HCT116 (cell line): ENCODE measurements at regions not wholly inside any gene's neighbourhood (a gene's known extent, or its start where the extent isn't known, plus 50 kb on each side); places are given as distances from the start of the nearest gene placed in this dataset.

Source experiments
- ATAC-seq: fragments of 200-7000 bp; cut with Tn5 transposase; 2 replicates; pipeline ENCODE4 v1.9.1; 2020; ENCODE audit warnings: mild to moderate bottlenecking, moderate library complexity
- BruUV-seq: library from RNA; stranded (reverse); fragments of 400-500 nt; replicated peaks from 2 replicates; lab custom pipeline; 2021; lab: Mats Ljungman, UMichigan
- CTCF ChIA-PET: fragments of 300-600 bp; sonication (Branson Sonifier 250); formaldehyde crosslinking; loops from one replicate; lab custom pipeline; 2021; ENCODE audit warnings: antibody characterized with exemption; lab: Charles Lee
- POLR2A ChIA-PET: fragments of 300-600, 350-600 bp; sonication (Branson Sonifier 250); formaldehyde crosslinking; loops from one replicate; lab custom pipeline; 2021; ENCODE audit warnings: antibody characterized with exemption; lab: Charles Lee
- RAD21 ChIA-PET, 2 experiments: fragments of 300-600 bp; sonication (Branson Sonifier 250); formaldehyde crosslinking; loops; one replicate each; lab custom pipeline; 2023; ENCODE audit warnings: low total read pairs in 2 of 2; ENCODE audit not compliant: uncharacterized antibody in 2 of 2, unreplicated experiment in 2 of 2, low non-redundant PET in 1 of 2; lab: Charles Lee
- DNase-seq: peaks from one replicate; pipeline ENCODE4 v3.0.0-alpha.2; 2010; ENCODE audit warnings: low read depth, low spot score
- H2AFZ ChIP-seq: fragments of 200-600 bp; shearing (Covaris generic), sonication (generic); 2 replicates; pipeline ENCODE4 v1.6.1; 2017; ENCODE audit warnings: low read depth, mixed run types, mixed read lengths, antibody characterized with exemption, low read length; ENCODE audit not compliant: poor library complexity, severe bottlenecking
- H3K27ac ChIP-seq: 2 replicates; pipeline ENCODE4 v1.5.1; 2012; ENCODE audit warnings: low read depth, low read length
- H3K27me3 ChIP-seq: fragments of 200-600 bp; sonication (generic); 2 replicates; pipeline ENCODE4 v1.6.1; 2016; ENCODE audit warnings: mixed run types, low read length, mixed read lengths; ENCODE audit not compliant: insufficient read depth
- H3K36me3 ChIP-seq, 2 experiments: fragments of 200-500 bp in 1 of 2; fragments of 200-600 bp in 1 of 2; sonication (Bioruptor generic) in 1 of 2; sonication (generic) in 1 of 2; 2 replicates each; pipeline versions ENCODE4 v1.5.1 to v1.6.1; 2014 to 2016; ENCODE audit warnings: low read length in 2 of 2, inconsistent platforms in 1 of 2, mixed read lengths in 1 of 2, mixed run types in 1 of 2; ENCODE audit not compliant: insufficient read depth in 2 of 2, control insufficient read depth in 1 of 2
- H3K4me1 ChIP-seq, 2 experiments: fragments of 200-600 bp in 1 of 2; sonication (generic) in 1 of 2; 2 replicates each; pipeline versions ENCODE4 v1.5.1 to v1.6.1; 2012 to 2017; ENCODE audit warnings: low read length in 2 of 2, inconsistent platforms in 1 of 2, mild to moderate bottlenecking in 1 of 2, mixed read lengths in 1 of 2, mixed run types in 1 of 2, moderate library complexity in 1 of 2; ENCODE audit not compliant: insufficient read depth in 2 of 2, control insufficient read depth in 1 of 2
- H3K4me2 ChIP-seq: fragments of 200-600 bp; sonication (generic); 2 replicates; pipeline ENCODE4 v1.6.1; 2017; ENCODE audit warnings: mixed run types, low read length, mixed read lengths
- H3K4me3 ChIP-seq, 2 experiments: fragments of 200-600 bp in 1 of 2; sonication (generic) in 1 of 2; replicated peaks in 1 of 2; 2 replicates each; pipeline ENCODE4 v1.5.1; 2011 to 2016; ENCODE audit warnings: low read length in 2 of 2, control low read depth in 1 of 2, low read depth in 1 of 2, mild to moderate bottlenecking in 1 of 2, mixed read lengths in 1 of 2, mixed run types in 1 of 2
- H3K79me2 ChIP-seq: fragments of 200-600 bp; sonication (generic); 2 replicates; pipeline ENCODE4 v1.6.1; 2017; ENCODE audit warnings: mild to moderate bottlenecking, mixed run types, low read length, moderate library complexity, mixed read lengths; ENCODE audit not compliant: insufficient read depth
- H3K9ac ChIP-seq: fragments of 200-600 bp; sonication (generic); 2 replicates; pipeline ENCODE4 v1.6.1; 2016; ENCODE audit warnings: low read length, mixed read lengths
- H3K9me2 ChIP-seq: fragments of 200-600 bp; sonication (generic), shearing (Covaris generic); 2 replicates; pipeline ENCODE4 v1.6.1; 2017; ENCODE audit warnings: mixed run types, mild to moderate bottlenecking, moderate library complexity; ENCODE audit not compliant: insufficient read depth
- H3K9me3 ChIP-seq, 2 experiments: fragments of 200-500 bp in 1 of 2; fragments of 200-600 bp in 1 of 2; sonication (Bioruptor generic) in 1 of 2; sonication (generic) in 1 of 2; 2 replicates each; pipeline ENCODE4 v1.6.1; 2014 to 2017; ENCODE audit warnings: low read length in 2 of 2, mixed read lengths in 2 of 2, inconsistent platforms in 1 of 2, low read depth in 1 of 2, mild to moderate bottlenecking in 1 of 2, mixed run types in 1 of 2, moderate library complexity in 1 of 2; ENCODE audit not compliant: control insufficient read depth in 1 of 2, insufficient read depth in 1 of 2
- H4K20me1 ChIP-seq: fragments of 200-600 bp; sonication (generic), shearing (Covaris generic); 2 replicates; pipeline ENCODE4 v1.6.1; 2017; ENCODE audit warnings: mixed run types, mild to moderate bottlenecking, moderate library complexity; ENCODE audit not compliant: insufficient read depth
- CBX3 ChIP-seq: IDR thresholded peaks from 2 replicates; pipeline ENCODE4 v1.6.1; 2012; ENCODE audit warnings: low read depth
- EGR1 ChIP-seq: IDR thresholded peaks from 2 replicates; pipeline ENCODE4 v1.6.1; 2012; ENCODE audit warnings: low read depth
- ELF1 ChIP-seq: IDR thresholded peaks from 2 replicates; pipeline ENCODE4 v1.6.1; 2012; ENCODE audit warnings: low read depth, borderline replicate concordance
- EZH2 ChIP-seq: fragments of 200-600 bp; sonication (generic); IDR thresholded peaks from 2 replicates; pipeline ENCODE4 v1.6.1; 2017; ENCODE audit warnings: antibody characterized with exemption, mixed run types
- EZH2phosphoT487 ChIP-seq: fragments of 200-600 bp; IDR thresholded peaks from 2 replicates; pipeline ENCODE4 v1.6.1; 2018; ENCODE audit warnings: antibody characterized with exemption, borderline replicate concordance
- POLR2A ChIP-seq: IDR thresholded peaks from 2 replicates; pipeline ENCODE4 v1.7.0; 2011; ENCODE audit warnings: borderline replicate concordance; ENCODE audit not compliant: insufficient read depth, insufficient read length; ENCODE audit errors: extremely low read depth
- SIN3A ChIP-seq: IDR thresholded peaks from 2 replicates; pipeline ENCODE4 v1.6.1; 2012; ENCODE audit warnings: low read depth
- YY1 ChIP-seq: IDR thresholded peaks from 2 replicates; pipeline ENCODE4 v1.6.1; 2011; ENCODE audit warnings: low read length, low read depth, moderate library complexity, mild to moderate bottlenecking; ENCODE audit not compliant: insufficient replicate concordance; ENCODE audit errors: extremely low read depth
- intact Hi-C: fragments of 100-400 bp; cut with micrococcal nuclease; formaldehyde crosslinking; loops from 2 replicates; pipeline ENCODE4 v1.10.0; 2022
- TF ChIP-seq, protein P1 (sequence below): IDR thresholded peaks from 2 replicates; pipeline ENCODE4 v1.6.1; 2012; ENCODE audit warnings: low read depth
- TF ChIP-seq, protein P2 (sequence below): IDR thresholded peaks from 2 replicates; pipeline ENCODE4 v1.6.1; 2012

DNA sequence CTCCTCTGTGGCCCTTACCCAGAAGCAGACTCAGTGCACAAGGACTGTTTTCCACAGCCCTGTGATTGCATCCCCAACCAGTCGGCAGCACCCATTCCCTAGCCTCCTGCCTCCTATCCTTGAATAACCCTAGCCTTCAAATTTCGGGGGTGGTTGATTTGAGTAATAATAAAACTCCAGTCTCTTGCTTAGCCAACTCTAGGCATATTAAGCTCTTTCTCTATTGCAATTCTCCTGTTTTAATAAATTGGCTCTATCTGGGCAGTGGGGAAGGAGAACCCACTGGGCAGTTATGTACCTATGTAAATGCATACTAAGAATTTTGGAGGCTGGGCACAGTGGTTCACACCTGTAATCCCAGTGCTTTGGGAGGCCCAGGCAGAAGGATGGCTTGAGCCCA is 70.6 kb upstream of the ZMYND8 start:
- ATAC-seq = no peak

More for the DNA sequence above, 70.6 kb upstream of the ZMYND8 start:
- Histone ChIP-seq H3K27me3 (no peaks in the 10 kb centered on the region), H3K36me3 (no peaks in the 10 kb centered on the region), H3K9me2 (no peaks in the 10 kb centered on the region), H3K9ac (no peak overlapping the region), H3K27ac (no peak overlapping the region), H2AFZ (no peak overlapping the region), H3K9me3 (peaks cover 7 to 9% of the 10 kb centered on the region in 2 experiments; a peak in 2 of 4 replicates), H3K4me2 (no peak overlapping the region), H3K4me1 (peaks cover 5 to 9% of the 10 kb centered on the region in 2 experiments), H4K20me1 (no peaks in the 10 kb centered on the region), H3K79me2 (no peaks in the 10 kb centered on the region), H3K4me3 (no peak overlapping the region)
- intact Hi-C loops = no loop called here
- no peak for DNase-seq
- no TSS peak for BruUV-seq
- TF ChIP-seq YY1 = no peak
- TF ChIP-seq, protein P1, sequence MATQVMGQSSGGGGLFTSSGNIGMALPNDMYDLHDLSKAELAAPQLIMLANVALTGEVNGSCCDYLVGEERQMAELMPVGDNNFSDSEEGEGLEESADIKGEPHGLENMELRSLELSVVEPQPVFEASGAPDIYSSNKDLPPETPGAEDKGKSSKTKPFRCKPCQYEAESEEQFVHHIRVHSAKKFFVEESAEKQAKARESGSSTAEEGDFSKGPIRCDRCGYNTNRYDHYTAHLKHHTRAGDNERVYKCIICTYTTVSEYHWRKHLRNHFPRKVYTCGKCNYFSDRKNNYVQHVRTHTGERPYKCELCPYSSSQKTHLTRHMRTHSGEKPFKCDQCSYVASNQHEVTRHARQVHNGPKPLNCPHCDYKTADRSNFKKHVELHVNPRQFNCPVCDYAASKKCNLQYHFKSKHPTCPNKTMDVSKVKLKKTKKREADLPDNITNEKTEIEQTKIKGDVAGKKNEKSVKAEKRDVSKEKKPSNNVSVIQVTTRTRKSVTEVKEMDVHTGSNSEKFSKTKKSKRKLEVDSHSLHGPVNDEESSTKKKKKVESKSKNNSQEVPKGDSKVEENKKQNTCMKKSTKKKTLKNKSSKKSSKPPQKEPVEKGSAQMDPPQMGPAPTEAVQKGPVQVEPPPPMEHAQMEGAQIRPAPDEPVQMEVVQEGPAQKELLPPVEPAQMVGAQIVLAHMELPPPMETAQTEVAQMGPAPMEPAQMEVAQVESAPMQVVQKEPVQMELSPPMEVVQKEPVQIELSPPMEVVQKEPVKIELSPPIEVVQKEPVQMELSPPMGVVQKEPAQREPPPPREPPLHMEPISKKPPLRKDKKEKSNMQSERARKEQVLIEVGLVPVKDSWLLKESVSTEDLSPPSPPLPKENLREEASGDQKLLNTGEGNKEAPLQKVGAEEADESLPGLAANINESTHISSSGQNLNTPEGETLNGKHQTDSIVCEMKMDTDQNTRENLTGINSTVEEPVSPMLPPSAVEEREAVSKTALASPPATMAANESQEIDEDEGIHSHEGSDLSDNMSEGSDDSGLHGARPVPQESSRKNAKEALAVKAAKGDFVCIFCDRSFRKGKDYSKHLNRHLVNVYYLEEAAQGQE = no peak
- TF ChIP-seq EZH2phosphoT487 = no peak
- TF ChIP-seq, protein P2, sequence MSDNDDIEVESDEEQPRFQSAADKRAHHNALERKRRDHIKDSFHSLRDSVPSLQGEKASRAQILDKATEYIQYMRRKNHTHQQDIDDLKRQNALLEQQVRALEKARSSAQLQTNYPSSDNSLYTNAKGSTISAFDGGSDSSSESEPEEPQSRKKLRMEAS = no peak
- TF ChIP-seq SIN3A = no peak
- no peak for TF ChIP-seq POLR2A
- TF ChIP-seq EGR1 = no peak
- no peak for TF ChIP-seq EZH2
- TF ChIP-seq ELF1 = no peak
- TF ChIP-seq CBX3 = no peak
- ChIA-PET POLR2A (no interaction called here), RAD21 (no interaction called here), CTCF (no interaction called here)
